ENCODE measurements at regions not wholly inside any gene's neighbourhood (a gene's known extent, or its start where the extent isn't known, plus 50 kb on each side); places are given as distances from the start of the nearest gene placed in this dataset.
"Not testable (repeated sequence)": the region's sequence is repeated elsewhere in the genome, so short reads cannot be mapped to it uniquely, and the experiment has no call there.

GRCh38 chr13:44647560-44647959 lies 71.4 kb upstream of the TSC22D1 start:
- H3K27me3 ChIP-seq (ENCODE audit: control insufficient read depth in 1 of 2, insufficient read depth in 2 of 2, low read length in 2 of 2); H3K4me1 ChIP-seq (ENCODE audit: control insufficient read depth in 1 of 2, insufficient read depth in 2 of 2, low read length in 2 of 2): not testable (repeated sequence)

GRCh38 chr13:44646044-44646443 lies 69.9 kb upstream of the TSC22D1 start:
- H3K36me3 ChIP-seq (ENCODE audit: control insufficient read depth in 1 of 2, insufficient read depth in 2 of 2, low read length in 2 of 2), result no peaks in the 10 kb centered on the region
- H3K4me3 ChIP-seq (ENCODE audit: low read depth in 1 of 2, low read length in 2 of 2), result no peak overlapping the region
- H3K9me3 ChIP-seq (ENCODE audit: control insufficient read depth in 1 of 2, low read length in 2 of 2), result no peaks in the 10 kb centered on the region
- H3K27ac ChIP-seq (ENCODE audit: low read depth, low read length), result no peak overlapping the region
- H3K27me3 ChIP-seq (ENCODE audit: control insufficient read depth in 1 of 2, insufficient read depth in 2 of 2, low read length in 2 of 2), result no peaks in the 10 kb centered on the region
- no peaks in the 10 kb centered on the region for H3K4me1 ChIP-seq (ENCODE audit: control insufficient read depth in 1 of 2, insufficient read depth in 2 of 2, low read length in 2 of 2)
- no peak overlapping the region for H3K9ac ChIP-seq (ENCODE audit: low read depth in 1 of 2, low read length in 2 of 2)

More at GRCh38 chr13:44647560-44647959, 71.4 kb upstream of the TSC22D1 start:
- H3K9ac ChIP-seq (ENCODE audit: low read depth in 1 of 2, low read length in 2 of 2); H3K9me3 ChIP-seq (ENCODE audit: control insufficient read depth in 1 of 2, low read length in 2 of 2); H3K4me3 ChIP-seq (ENCODE audit: low read depth in 1 of 2, low read length in 2 of 2); H3K27ac ChIP-seq (ENCODE audit: low read depth, low read length); H3K36me3 ChIP-seq (ENCODE audit: control insufficient read depth in 1 of 2, insufficient read depth in 2 of 2, low read length in 2 of 2): not testable (repeated sequence)

- Histone ChIP-seq H3K4me1 (ENCODE audit: control insufficient read depth in 1 of 2, insufficient read depth in 2 of 2, low read length in 2 of 2) (no peaks in the 10 kb centered on the region), H3K9ac (ENCODE audit: low read depth in 1 of 2, low read length in 2 of 2) (no peak overlapping the region), H3K9me3 (ENCODE audit: control insufficient read depth in 1 of 2, low read length in 2 of 2) (no peaks in the 10 kb centered on the region), H3K27me3 (ENCODE audit: control insufficient read depth in 1 of 2, insufficient read depth in 2 of 2, low read length in 2 of 2) (no peaks in the 10 kb centered on the region), H3K36me3 (ENCODE audit: control insufficient read depth in 1 of 2, insufficient read depth in 2 of 2, low read length in 2 of 2) (no peaks in the 10 kb centered on the region), H3K27ac (ENCODE audit: low read depth, low read length) (no peak overlapping the region), H3K4me3 (ENCODE audit: low read depth in 1 of 2, low read length in 2 of 2) (no peak overlapping the region)
Measured at GRCh38 chr13:44643256-44643655, 67.1 kb upstream of the TSC22D1 start.

- Histone ChIP-seq H3K9me3 (ENCODE audit: control insufficient read depth in 1 of 2, low read length in 2 of 2) (no peaks in the 10 kb centered on the region), H3K4me3 (ENCODE audit: low read depth in 1 of 2, low read length in 2 of 2) (no peak overlapping the region), H3K27ac (ENCODE audit: low read depth, low read length) (no peak overlapping the region), H3K4me1 (ENCODE audit: control insufficient read depth in 1 of 2, insufficient read depth in 2 of 2, low read length in 2 of 2) (no peaks in the 10 kb centered on the region), H3K36me3 (ENCODE audit: control insufficient read depth in 1 of 2, insufficient read depth in 2 of 2, low read length in 2 of 2) (no peaks in the 10 kb centered on the region), H3K27me3 (ENCODE audit: control insufficient read depth in 1 of 2, insufficient read depth in 2 of 2, low read length in 2 of 2) (no peaks in the 10 kb centered on the region), H3K9ac (ENCODE audit: low read depth in 1 of 2, low read length in 2 of 2) (no peak overlapping the region)
Measured at GRCh38 chr13:44637581-44637980, 61.5 kb upstream of the TSC22D1 start.

- Histone ChIP-seq H3K27me3 (ENCODE audit: control insufficient read depth in 1 of 2, insufficient read depth in 2 of 2, low read length in 2 of 2) (no peaks in the 10 kb centered on the region), H3K9ac (ENCODE audit: low read depth in 1 of 2, low read length in 2 of 2) (no peak overlapping the region), H3K9me3 (ENCODE audit: control insufficient read depth in 1 of 2, low read length in 2 of 2) (no peaks in the 10 kb centered on the region), H3K4me1 (ENCODE audit: control insufficient read depth in 1 of 2, insufficient read depth in 2 of 2, low read length in 2 of 2) (no peaks in the 10 kb centered on the region), H3K4me3 (ENCODE audit: low read depth in 1 of 2, low read length in 2 of 2) (no peak overlapping the region), H3K36me3 (ENCODE audit: control insufficient read depth in 1 of 2, insufficient read depth in 2 of 2, low read length in 2 of 2) (no peaks in the 10 kb centered on the region), H3K27ac (ENCODE audit: low read depth, low read length) (no peak overlapping the region)
Measured at GRCh38 chr13:44629465-44630183, 53.5 kb upstream of the TSC22D1 start.

- not testable (repeated sequence) for H3K9ac ChIP-seq (ENCODE audit: low read depth in 1 of 2, low read length in 2 of 2); H3K27ac ChIP-seq (ENCODE audit: low read depth, low read length); H3K27me3 ChIP-seq (ENCODE audit: control insufficient read depth in 1 of 2, insufficient read depth in 2 of 2, low read length in 2 of 2); H3K4me3 ChIP-seq (ENCODE audit: low read depth in 1 of 2, low read length in 2 of 2); H3K36me3 ChIP-seq (ENCODE audit: control insufficient read depth in 1 of 2, insufficient read depth in 2 of 2, low read length in 2 of 2); H3K9me3 ChIP-seq (ENCODE audit: control insufficient read depth in 1 of 2, low read length in 2 of 2); H3K4me1 ChIP-seq (ENCODE audit: control insufficient read depth in 1 of 2, insufficient read depth in 2 of 2, low read length in 2 of 2)
Measured at GRCh38 chr13:44628826-44629225, 52.7 kb upstream of the TSC22D1 start.

- no peak overlapping the region for H3K9ac ChIP-seq (ENCODE audit: low read depth in 1 of 2, low read length in 2 of 2)
- H3K27me3 ChIP-seq (ENCODE audit: control insufficient read depth in 1 of 2, insufficient read depth in 2 of 2, low read length in 2 of 2), result no peaks in the 10 kb centered on the region
- H3K27ac ChIP-seq (ENCODE audit: low read depth, low read length), result no peak overlapping the region
- no peak overlapping the region for H3K4me3 ChIP-seq (ENCODE audit: low read depth in 1 of 2, low read length in 2 of 2)
- H3K9me3 ChIP-seq (ENCODE audit: control insufficient read depth in 1 of 2, low read length in 2 of 2), result no peaks in the 10 kb centered on the region
- H3K36me3 ChIP-seq (ENCODE audit: control insufficient read depth in 1 of 2, insufficient read depth in 2 of 2, low read length in 2 of 2), result no peaks in the 10 kb centered on the region
- H3K4me1 ChIP-seq (ENCODE audit: control insufficient read depth in 1 of 2, insufficient read depth in 2 of 2, low read length in 2 of 2), result no peaks in the 10 kb centered on the region
Measured at GRCh38 chr13:44627441-44627840, 51.3 kb upstream of the TSC22D1 start.

DNA sequence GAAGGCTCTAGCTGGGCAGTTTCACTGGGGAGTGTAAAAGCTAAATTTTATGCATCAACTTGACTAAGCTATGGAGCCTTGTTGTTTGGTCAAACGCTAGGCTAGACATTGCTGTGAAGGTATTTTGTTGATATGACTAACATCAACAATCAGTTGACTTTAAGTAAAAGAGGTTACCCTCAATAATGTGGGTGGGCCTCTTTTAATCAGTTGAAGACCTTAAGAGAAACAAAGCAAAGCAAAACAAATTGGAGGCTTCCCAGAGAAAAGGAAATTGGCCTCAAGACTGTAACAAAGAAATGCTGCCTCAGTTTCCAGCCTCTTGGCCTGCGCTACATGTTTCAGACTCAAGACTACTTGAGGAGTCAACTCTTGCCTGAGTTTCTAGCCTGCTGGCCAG lies 50.0 kb upstream of the TSC22D1 start:
- Histone ChIP-seq H3K27me3 (ENCODE audit: control insufficient read depth in 1 of 2, insufficient read depth in 2 of 2, low read length in 2 of 2) (no peaks in the 10 kb centered on the region), H3K4me1 (ENCODE audit: control insufficient read depth in 1 of 2, insufficient read depth in 2 of 2, low read length in 2 of 2) (no peaks in the 10 kb centered on the region), H3K9me3 (ENCODE audit: control insufficient read depth in 1 of 2, low read length in 2 of 2) (no peaks in the 10 kb centered on the region), H3K36me3 (ENCODE audit: control insufficient read depth in 1 of 2, insufficient read depth in 2 of 2, low read length in 2 of 2) (no peaks in the 10 kb centered on the region), H3K27ac (ENCODE audit: low read depth, low read length) (no peak overlapping the region), H3K4me3 (ENCODE audit: low read depth in 1 of 2, low read length in 2 of 2) (no peak overlapping the region), H3K9ac (ENCODE audit: low read depth in 1 of 2, low read length in 2 of 2) (no peak overlapping the region)
